Hepatocyte (in vitro differentiated cells): ENCODE measurements at regions not wholly inside any gene's neighbourhood (a gene's known extent, or its start where the extent isn't known, plus 50 kb on each side); places are given as distances from the start of the nearest gene placed in this dataset.

Experiments used
- DNase-seq: peaks from one replicate; pipeline ENCODE4 v3.0.0-alpha.2; 2016; ENCODE audit warnings: low spot score
- H2AFZ ChIP-seq: fragments of 200-600 bp; sonication (generic); 2 replicates; pipeline ENCODE4 v1.6.0; 2016; ENCODE audit warnings: antibody characterized with exemption, mild to moderate bottlenecking
- H3K27ac ChIP-seq: fragments of 200-600 bp; sonication (generic); 2 replicates; pipeline ENCODE4 v1.5.1; 2016; ENCODE audit warnings: mild to moderate bottlenecking
- H3K27me3 ChIP-seq: fragments of 200-600 bp; sonication (generic); 2 replicates; pipeline ENCODE4 v1.6.1; 2016
- H3K36me3 ChIP-seq: fragments of 200-600 bp; sonication (generic); replicated peaks from 2 replicates; pipeline ENCODE4 v1.5.1; 2016; ENCODE audit warnings: low read depth; ENCODE audit not compliant: insufficient read depth
- H3K4me1 ChIP-seq: fragments of 200-600 bp; sonication (generic); 2 replicates; pipeline ENCODE4 v1.5.1; 2016; ENCODE audit warnings: mild to moderate bottlenecking, moderate library complexity; ENCODE audit not compliant: insufficient read depth
- H3K4me2 ChIP-seq: fragments of 200-600 bp; sonication (generic); 2 replicates; pipeline ENCODE4 v1.6.0; 2016
- H3K4me3 ChIP-seq: fragments of 200-600 bp; sonication (generic); 2 replicates; pipeline ENCODE4 v1.5.1; 2016; ENCODE audit warnings: mild to moderate bottlenecking
- H3K79me2 ChIP-seq: fragments of 200-600 bp; sonication (generic); 2 replicates; pipeline ENCODE4 v1.6.0; 2017; ENCODE audit warnings: mild to moderate bottlenecking
- H3K9me2 ChIP-seq: fragments of 200-600 bp; sonication (generic); replicated peaks from 2 replicates; pipeline ENCODE4 v1.6.0; 2017; ENCODE audit warnings: mild to moderate bottlenecking; ENCODE audit not compliant: insufficient read depth
- H3K9me3 ChIP-seq: fragments of 200-600 bp; sonication (generic); 2 replicates; pipeline ENCODE4 v1.5.1; 2016; ENCODE audit warnings: low read depth, mild to moderate bottlenecking
- H4K20me1 ChIP-seq: fragments of 200-600 bp; sonication (generic); 2 replicates; pipeline ENCODE4 v1.6.0; 2016; ENCODE audit warnings: mild to moderate bottlenecking; ENCODE audit not compliant: insufficient read depth, poor library complexity, severe bottlenecking
- CTCF ChIP-seq: fragments of 200-600 bp; sonication (generic); IDR thresholded peaks from 2 replicates; pipeline ENCODE4 v1.5.1; 2016; ENCODE audit warnings: antibody characterized with exemption, mild to moderate bottlenecking; ENCODE audit not compliant: poor library complexity
- EZH2 ChIP-seq: fragments of 200-600 bp; sonication (generic); IDR thresholded peaks from 2 replicates; pipeline ENCODE4 v1.6.1; 2016; ENCODE audit warnings: antibody characterized with exemption, mild to moderate bottlenecking, borderline replicate concordance
- EZH2phosphoT487 ChIP-seq: fragments of 200-600 bp; sonication (generic); IDR thresholded peaks from one replicate; pipeline ENCODE4 v1.6.1; 2018; ENCODE audit warnings: antibody characterized with exemption, mild to moderate bottlenecking, low read depth, moderate library complexity; ENCODE audit not compliant: unreplicated experiment, severe bottlenecking
- WGBS: methylation state at CpG from one replicate; pipeline ENCODE4 v1.1.6; 2016; ENCODE audit warnings: low lambda C conversion rate; ENCODE audit errors: missing lambda C conversion rate; 5-methylcytosine and 5-hydroxymethylcytosine counted together

- H3K4me2 ChIP-seq, result no peak overlapping the region
- H3K9me3 ChIP-seq, result no peaks in the 10 kb centered on the region
- H3K4me3 ChIP-seq, result no peak overlapping the region
- no peak overlapping the region for H3K27ac ChIP-seq
- DNase-seq, result no peak
- no peaks in the 10 kb centered on the region for H3K36me3 ChIP-seq
- no peaks in the 10 kb centered on the region for H4K20me1 ChIP-seq
- H3K4me1 ChIP-seq, result peaks cover 24% of the 10 kb centered on the region
- no peaks in the 10 kb centered on the region for H3K79me2 ChIP-seq
- TF ChIP-seq EZH2phosphoT487, result no peak
- TF ChIP-seq CTCF, result no peak
- TF ChIP-seq EZH2, result no peak
- H2AFZ ChIP-seq, result no peak overlapping the region
- H3K27me3 ChIP-seq, result no peaks in the 10 kb centered on the region
- H3K9me2 ChIP-seq, result no peaks in the 10 kb centered on the region
Measured at GRCh38 chr3:55333923-55334322, 153.2 kb downstream of the WNT5A start.

- H3K4me2 ChIP-seq, result no peak overlapping the region
- H3K36me3 ChIP-seq, result no peaks in the 10 kb centered on the region
- no peaks in the 10 kb centered on the region for H3K27me3 ChIP-seq
- H3K27ac ChIP-seq, result no peak overlapping the region
- 83% methylated on average over 4 of the region's 4 CpGs for WGBS
- H4K20me1 ChIP-seq, result no peaks in the 10 kb centered on the region
- H3K9me2 ChIP-seq, result no peaks in the 10 kb centered on the region
- peaks cover 23% of the 10 kb centered on the region for H3K4me1 ChIP-seq
- H2AFZ ChIP-seq, result no peak overlapping the region
- no peak overlapping the region for H3K4me3 ChIP-seq
- TF ChIP-seq CTCF, result no peak
- no peak for TF ChIP-seq EZH2phosphoT487
- no peak for TF ChIP-seq EZH2
- no peaks in the 10 kb centered on the region for H3K79me2 ChIP-seq
- no peak for DNase-seq
- H3K9me3 ChIP-seq, result no peaks in the 10 kb centered on the region
Measured at GRCh38 chr3:55333046-55333445, 154.1 kb downstream of the WNT5A start.

DNA sequence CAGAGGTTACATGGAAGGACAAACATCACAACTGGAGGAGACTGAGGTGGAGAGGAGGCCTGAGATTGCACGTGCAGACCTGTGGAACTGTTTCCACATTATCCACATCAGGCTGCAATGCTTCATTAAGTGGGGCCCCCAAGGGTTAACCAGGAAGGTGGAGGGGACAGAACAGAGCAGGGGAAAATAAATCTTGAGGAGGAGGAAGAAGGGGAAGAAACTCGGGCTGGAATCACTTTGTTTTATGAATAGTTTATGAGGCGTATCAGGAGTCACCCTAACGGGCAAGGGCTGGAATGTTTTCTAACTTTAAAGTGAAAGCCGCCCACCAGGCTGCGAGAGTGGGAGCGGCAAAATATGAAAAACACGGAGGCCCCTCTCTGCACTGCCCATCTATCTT lies 154.9 kb downstream of the WNT5A start:
- no peak overlapping the region for H3K27ac ChIP-seq
- no peaks in the 10 kb centered on the region for H4K20me1 ChIP-seq
- no peak overlapping the region for H2AFZ ChIP-seq
- H3K4me1 ChIP-seq, result peaks cover 16% of the 10 kb centered on the region
- no peaks in the 10 kb centered on the region for H3K79me2 ChIP-seq
- no peaks in the 10 kb centered on the region for H3K36me3 ChIP-seq
- WGBS, result 68% methylated on average over 8 of the region's 8 CpGs
- no peaks in the 10 kb centered on the region for H3K9me3 ChIP-seq
- H3K27me3 ChIP-seq, result no peaks in the 10 kb centered on the region
- H3K4me2 ChIP-seq, result no peak overlapping the region
- DNase-seq, result no peak
- H3K4me3 ChIP-seq, result no peak overlapping the region
- TF ChIP-seq CTCF (no peak), EZH2phosphoT487 (no peak), EZH2 (no peak)
- no peaks in the 10 kb centered on the region for H3K9me2 ChIP-seq

- Histone ChIP-seq H3K4me1 (peaks cover 16% of the 10 kb centered on the region), H3K27ac (no peak overlapping the region)
Measured at GRCh38 chr3:55331524-55331923, 155.6 kb downstream of the WNT5A start.

More at GRCh38 chr3:55331524-55331923, 155.6 kb downstream of the WNT5A start:
- Histone ChIP-seq H3K4me3 (no peak overlapping the region), H3K4me2 (no peak overlapping the region), H4K20me1 (no peaks in the 10 kb centered on the region), H2AFZ (no peak overlapping the region), H3K36me3 (no peaks in the 10 kb centered on the region), H3K79me2 (no peaks in the 10 kb centered on the region), H3K9me3 (no peaks in the 10 kb centered on the region), H3K9me2 (no peaks in the 10 kb centered on the region), H3K27me3 (no peaks in the 10 kb centered on the region)
- 89% methylated on average over 1 of the region's 2 CpGs for WGBS
- TF ChIP-seq CTCF, result no peak
- TF ChIP-seq EZH2, result no peak
- TF ChIP-seq EZH2phosphoT487, result no peak
- DNase-seq, result no peak
